NCI-H226 (cell line): ENCODE measurements at regions not wholly inside any gene's neighbourhood (a gene's known extent, or its start where the extent isn't known, plus 50 kb on each side); places are given as distances from the start of the nearest gene placed in this dataset.
"Not testable (repeated sequence)": the region's sequence is repeated elsewhere in the genome, so short reads cannot be mapped to it uniquely, and the experiment has no call there.

Experiments
- DNase-seq: peaks from one replicate; pipeline ENCODE4 v3.0.0-alpha.2; 2015

GRCh38 chr12:90687682-90688081 lies 267.3 kb downstream of the CCER1 start:
- not testable (repeated sequence) for DNase-seq

- no peak for DNase-seq
Observed at GRCh38 chr12:90683871-90684270, 271.1 kb downstream of the CCER1 start.

GRCh38 chr12:90682398-90682797 lies 272.6 kb downstream of the CCER1 start:
- no peak for DNase-seq

- DNase-seq = no peak
Observed at GRCh38 chr12:90679674-90680073, 275.3 kb downstream of the CCER1 start.

- DNase-seq = no peak
Observed at GRCh38 chr12:90677552-90677951, 277.4 kb downstream of the CCER1 start.

- DNase-seq = no peak
Observed at GRCh38 chr12:90677055-90677454, 277.9 kb downstream of the CCER1 start.

GRCh38 chr12:90675106-90675505 lies 279.9 kb downstream of the CCER1 start:
- DNase-seq = no peak

- no peak for DNase-seq
Observed at GRCh38 chr12:90672081-90672480, 282.9 kb downstream of the CCER1 start.

- DNase-seq = not testable (repeated sequence)
Observed at GRCh38 chr12:90663949-90664348, 291.0 kb downstream of the CCER1 start.

GRCh38 chr12:90659060-90659459 lies 295.9 kb downstream of the CCER1 start:
- DNase-seq = no peak

- peak; percentile 66 for DNase-seq
Observed at GRCh38 chr12:90653040-90653439, 301.9 kb downstream of the CCER1 start.

- DNase-seq = no peak
Observed at GRCh38 chr12:90652280-90652679, 302.7 kb downstream of the CCER1 start.

GRCh38 chr12:90645181-90645580 lies 309.8 kb downstream of the CCER1 start:
- no peak for DNase-seq

- DNase-seq = no peak
Observed at GRCh38 chr12:90631591-90632212, 323.3 kb downstream of the CCER1 start.

GRCh38 chr12:90630006-90630405 lies 325.0 kb downstream of the CCER1 start:
- DNase-seq = no peak

- DNase-seq = no peak
Observed at GRCh38 chr12:90628213-90628612, 326.8 kb downstream of the CCER1 start.

- no peak for DNase-seq
Observed at GRCh38 chr12:90627180-90627896, 327.6 kb downstream of the CCER1 start.

GRCh38 chr12:90622431-90622830 lies 332.5 kb downstream of the CCER1 start:
- DNase-seq = no peak

- no peak for DNase-seq
Observed at GRCh38 chr12:90621927-90622326, 333.0 kb downstream of the CCER1 start.

GRCh38 chr12:90619943-90620342 lies 335.0 kb downstream of the CCER1 start:
- DNase-seq = no peak

GRCh38 chr12:90618586-90618985 lies 336.4 kb downstream of the CCER1 start:
- no peak for DNase-seq

- no peak for DNase-seq
Observed at GRCh38 chr12:90611891-90612290, 343.1 kb downstream of the CCER1 start.

- no peak for DNase-seq
Observed at GRCh38 chr12:90611048-90611447, 343.9 kb downstream of the CCER1 start.

- DNase-seq = no peak
Observed at GRCh38 chr12:90593596-90594295, 361.2 kb downstream of the CCER1 start.
